Liver (tissue), 8 donors: ENCODE measurements at regions not wholly inside any gene's neighbourhood (a gene's known extent, or its start where the extent isn't known, plus 50 kb on each side); places are given as distances from the start of the nearest gene placed in this dataset.

Source experiments
- DNase-seq: peaks from one replicate; pipeline ENCODE4 v3.0.0-alpha.2; 2017; ENCODE audit warnings: low spot score
- H3K27ac ChIP-seq, 2 donors: one replicate each; pipeline ENCODE4 v1.7.0; 2013; ENCODE audit warnings: inconsistent platforms in 2 of 2, low read length in 2 of 2, control low read depth in 1 of 2, low read depth in 1 of 2, mild to moderate bottlenecking in 1 of 2
- H3K27me3 ChIP-seq, 4 donors: one replicate each; pipeline versions ENCODE4 v1.6.1 to v1.7.0; 2013; ENCODE audit warnings: low read length in 3 of 4, inconsistent platforms in 1 of 4, mild to moderate bottlenecking in 1 of 4, moderate library complexity in 1 of 4; ENCODE audit not compliant: control insufficient read depth in 4 of 4, insufficient read depth in 4 of 4
- H3K36me3 ChIP-seq, 4 donors: one replicate each; pipeline versions ENCODE4 v1.6.1 to v1.7.0; 2013; ENCODE audit warnings: low read length in 3 of 4, mild to moderate bottlenecking in 3 of 4, low read depth in 1 of 4, moderate library complexity in 1 of 4; ENCODE audit not compliant: control insufficient read depth in 4 of 4, insufficient read depth in 3 of 4
- H3K4me1 ChIP-seq, 4 donors: one replicate each; pipeline versions ENCODE4 v1.6.1 to v1.7.0; 2013; ENCODE audit warnings: low read length in 3 of 4, mild to moderate bottlenecking in 3 of 4, moderate library complexity in 1 of 4; ENCODE audit not compliant: control insufficient read depth in 4 of 4, insufficient read depth in 4 of 4
- H3K4me3 ChIP-seq, 3 donors: one replicate each; pipeline versions ENCODE4 v1.6.1 to v1.7.0; 2013; ENCODE audit warnings: low read length in 3 of 3, control low read depth in 1 of 3, low read depth in 1 of 3, mild to moderate bottlenecking in 1 of 3
- H3K9ac ChIP-seq, 2 donors: one replicate each; pipeline ENCODE4 v1.7.0; 2013; ENCODE audit warnings: low read length in 2 of 2, mild to moderate bottlenecking in 2 of 2, moderate library complexity in 2 of 2, control low read depth in 1 of 2, low read depth in 1 of 2
- H3K9me3 ChIP-seq, 4 donors: one replicate each; pipeline versions ENCODE4 v1.6.1 to v1.7.0; 2013; ENCODE audit warnings: low read length in 3 of 4; ENCODE audit not compliant: control insufficient read depth in 4 of 4
- FOXA1 ChIP-seq: IDR thresholded peaks from 2 replicates; pipeline ENCODE4 v1.6.1; 2016; ENCODE audit warnings: antibody characterized with exemption
- FOXA2 ChIP-seq: IDR thresholded peaks from 2 replicates; pipeline ENCODE4 v1.6.1; 2016; ENCODE audit warnings: antibody characterized with exemption
- HNF4A ChIP-seq, 2 donors: conservative IDR thresholded peaks; 2 replicates each; pipeline ENCODE4 v1.6.1; 2016; ENCODE audit warnings: antibody characterized with exemption in 2 of 2, mild to moderate bottlenecking in 2 of 2
- HNF4G ChIP-seq: IDR thresholded peaks from 2 replicates; pipeline ENCODE4 v1.6.1; 2016; ENCODE audit warnings: antibody characterized with exemption
- NR2F2 ChIP-seq: IDR thresholded peaks from 2 replicates; pipeline ENCODE4 v1.6.1; 2016; ENCODE audit warnings: antibody characterized with exemption
- RAD21 ChIP-seq, 2 donors: IDR thresholded peaks; 2 replicates each; pipeline ENCODE4 v1.6.1; 2016; ENCODE audit warnings: antibody characterized with exemption in 2 of 2, mild to moderate bottlenecking in 2 of 2
- SP1 ChIP-seq: IDR thresholded peaks from 2 replicates; pipeline ENCODE4 v1.6.1; 2018; ENCODE audit warnings: antibody characterized with exemption, mild to moderate bottlenecking
- TAF1 ChIP-seq: conservative IDR thresholded peaks from 2 replicates; pipeline ENCODE4 v1.6.1; 2016; ENCODE audit warnings: antibody characterized with exemption, mild to moderate bottlenecking
- YY1 ChIP-seq: IDR thresholded peaks from 2 replicates; pipeline ENCODE4 v1.6.1; 2016; ENCODE audit warnings: antibody characterized with exemption, mild to moderate bottlenecking
- WGBS: extraction: QIAGEN DNeasy Blood & Tissue Kit; methylation state at CpG from one replicate; pipeline ENCODE4 v1.1.7; 2013; 5-methylcytosine and 5-hydroxymethylcytosine counted together
- TF ChIP-seq, protein P1 (sequence below): fragments of 150-350 bp; IDR thresholded peaks from 2 replicates; pipeline ENCODE4 v1.5.1; 2017; ENCODE audit warnings: improper control_type of control experiment, low read depth, low read length; ENCODE audit not compliant: missing input control
- TF ChIP-seq, protein P2 (sequence below): IDR thresholded peaks from 2 replicates; pipeline ENCODE4 v1.6.1; 2016; ENCODE audit warnings: antibody characterized with exemption
- TF ChIP-seq, protein P3 (sequence below): IDR thresholded peaks from 2 replicates; pipeline ENCODE4 v1.6.1; 2016; ENCODE audit warnings: antibody characterized with exemption
- donor health status: healthy.
- donor health status: healthy.
- donor health status: healthy.
- donor health status: healthy.
- donor health status: healthy.

DNA sequence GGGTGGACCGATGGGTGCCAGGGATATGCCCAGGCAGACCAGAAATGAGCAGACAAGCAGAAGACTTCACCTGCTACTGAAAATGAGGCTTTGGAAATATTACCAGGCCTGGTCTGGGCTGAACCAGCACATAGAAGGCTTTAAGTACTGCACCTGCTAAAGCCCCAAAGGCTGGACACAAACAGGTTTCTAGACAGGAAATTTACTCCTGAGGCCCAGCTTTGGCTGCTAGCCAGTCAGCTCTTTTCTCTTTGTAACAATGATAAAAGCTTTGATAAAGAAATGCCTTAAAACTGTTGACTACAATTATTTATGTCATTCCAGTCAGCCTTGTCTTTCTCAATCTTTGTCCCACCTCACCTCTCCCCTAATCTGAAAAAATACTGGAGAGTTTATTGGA is 228.9 kb upstream of the EGLN3 start:
- TF ChIP-seq HNF4G (no peak), FOXA2 (no peak), TAF1 (no peak), SP1 (no peak), NR2F2 (no peak), FOXA1 (no peak), RAD21 (IDR thresholded peaks at IDR 0.05) (no peak), YY1 (no peak), HNF4A (conservative IDR thresholded peaks at IDR 0.05) (no peak)
- TF ChIP-seq, protein P1, sequence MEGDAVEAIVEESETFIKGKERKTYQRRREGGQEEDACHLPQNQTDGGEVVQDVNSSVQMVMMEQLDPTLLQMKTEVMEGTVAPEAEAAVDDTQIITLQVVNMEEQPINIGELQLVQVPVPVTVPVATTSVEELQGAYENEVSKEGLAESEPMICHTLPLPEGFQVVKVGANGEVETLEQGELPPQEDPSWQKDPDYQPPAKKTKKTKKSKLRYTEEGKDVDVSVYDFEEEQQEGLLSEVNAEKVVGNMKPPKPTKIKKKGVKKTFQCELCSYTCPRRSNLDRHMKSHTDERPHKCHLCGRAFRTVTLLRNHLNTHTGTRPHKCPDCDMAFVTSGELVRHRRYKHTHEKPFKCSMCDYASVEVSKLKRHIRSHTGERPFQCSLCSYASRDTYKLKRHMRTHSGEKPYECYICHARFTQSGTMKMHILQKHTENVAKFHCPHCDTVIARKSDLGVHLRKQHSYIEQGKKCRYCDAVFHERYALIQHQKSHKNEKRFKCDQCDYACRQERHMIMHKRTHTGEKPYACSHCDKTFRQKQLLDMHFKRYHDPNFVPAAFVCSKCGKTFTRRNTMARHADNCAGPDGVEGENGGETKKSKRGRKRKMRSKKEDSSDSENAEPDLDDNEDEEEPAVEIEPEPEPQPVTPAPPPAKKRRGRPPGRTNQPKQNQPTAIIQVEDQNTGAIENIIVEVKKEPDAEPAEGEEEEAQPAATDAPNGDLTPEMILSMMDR, result no peak
- TF ChIP-seq, protein P2, sequence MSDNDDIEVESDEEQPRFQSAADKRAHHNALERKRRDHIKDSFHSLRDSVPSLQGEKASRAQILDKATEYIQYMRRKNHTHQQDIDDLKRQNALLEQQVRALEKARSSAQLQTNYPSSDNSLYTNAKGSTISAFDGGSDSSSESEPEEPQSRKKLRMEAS, result no peak
- TF ChIP-seq, protein P3, sequence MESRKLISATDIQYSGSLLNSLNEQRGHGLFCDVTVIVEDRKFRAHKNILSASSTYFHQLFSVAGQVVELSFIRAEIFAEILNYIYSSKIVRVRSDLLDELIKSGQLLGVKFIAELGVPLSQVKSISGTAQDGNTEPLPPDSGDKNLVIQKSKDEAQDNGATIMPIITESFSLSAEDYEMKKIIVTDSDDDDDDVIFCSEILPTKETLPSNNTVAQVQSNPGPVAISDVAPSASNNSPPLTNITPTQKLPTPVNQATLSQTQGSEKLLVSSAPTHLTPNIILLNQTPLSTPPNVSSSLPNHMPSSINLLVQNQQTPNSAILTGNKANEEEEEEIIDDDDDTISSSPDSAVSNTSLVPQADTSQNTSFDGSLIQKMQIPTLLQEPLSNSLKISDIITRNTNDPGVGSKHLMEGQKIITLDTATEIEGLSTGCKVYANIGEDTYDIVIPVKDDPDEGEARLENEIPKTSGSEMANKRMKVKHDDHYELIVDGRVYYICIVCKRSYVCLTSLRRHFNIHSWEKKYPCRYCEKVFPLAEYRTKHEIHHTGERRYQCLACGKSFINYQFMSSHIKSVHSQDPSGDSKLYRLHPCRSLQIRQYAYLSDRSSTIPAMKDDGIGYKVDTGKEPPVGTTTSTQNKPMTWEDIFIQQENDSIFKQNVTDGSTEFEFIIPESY, result no peak
- no peak for DNase-seq
- Histone ChIP-seq H3K9ac (no peak overlapping the region), H3K27me3 (no peaks in the 10 kb centered on the region), H3K4me3 (no peak overlapping the region), H3K9me3 (no peaks in the 10 kb centered on the region), H3K36me3 (no peaks in the 10 kb centered on the region), H3K27ac (no peak overlapping the region), H3K4me1 (no peaks in the 10 kb centered on the region)
- 95% methylated on average over 1 of the region's 1 CpG for WGBS

DNA sequence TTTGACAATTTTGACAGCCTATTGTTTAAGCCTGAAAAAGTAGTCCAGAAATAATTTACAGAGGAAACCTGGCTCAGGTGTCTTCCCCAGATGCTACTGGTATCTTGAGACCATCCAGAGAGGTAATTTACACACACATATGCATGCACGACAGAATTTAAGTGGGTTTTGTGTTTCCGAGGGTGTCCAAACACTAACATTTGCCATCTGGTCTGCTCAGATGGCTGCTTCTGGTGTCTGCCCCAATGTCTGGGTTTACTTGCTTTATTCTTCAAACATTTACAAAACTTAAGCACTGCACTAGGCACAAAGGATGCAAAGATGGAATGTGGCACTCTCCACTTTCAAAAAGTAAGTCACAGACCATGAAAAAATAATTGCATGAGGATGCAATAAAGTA is 226.6 kb upstream of the EGLN3 start:
- Histone ChIP-seq H3K27me3 (no peaks in the 10 kb centered on the region), H3K9ac (no peak overlapping the region), H3K36me3 (no peaks in the 10 kb centered on the region), H3K9me3 (no peaks in the 10 kb centered on the region), H3K27ac (no peak overlapping the region), H3K4me3 (no peak overlapping the region), H3K4me1 (no peaks in the 10 kb centered on the region)
- WGBS, result 75% methylated on average over 2 of the region's 2 CpGs
- TF ChIP-seq YY1, result no peak
- no peak for DNase-seq

DNA sequence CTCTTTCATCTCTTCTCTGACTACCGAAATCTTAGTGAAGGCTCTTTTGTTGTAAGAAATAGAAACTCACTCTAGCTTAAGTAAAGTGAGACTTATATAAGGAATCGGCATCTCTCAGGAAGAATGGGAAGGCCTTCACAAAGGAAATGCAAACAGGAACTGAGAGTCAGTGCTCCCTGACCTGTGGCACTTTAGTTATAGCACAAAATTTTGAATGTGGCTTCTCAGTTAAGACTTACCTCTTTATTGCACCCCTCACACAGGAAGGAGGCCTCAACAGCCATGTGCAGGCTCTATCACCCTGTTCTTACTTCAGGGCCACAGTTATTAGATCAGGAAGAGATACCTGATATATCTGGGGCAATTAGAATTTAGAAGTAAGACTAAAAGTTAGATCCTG is 224.7 kb upstream of the EGLN3 start:
- WGBS, result 68% methylated on average over 2 of the region's 2 CpGs
- no peak overlapping the region for H3K4me3 ChIP-seq
- no peak overlapping the region for H3K9ac ChIP-seq
- no peaks in the 10 kb centered on the region for H3K9me3 ChIP-seq
- H3K27me3 ChIP-seq, result no peaks in the 10 kb centered on the region
- H3K36me3 ChIP-seq, result no peaks in the 10 kb centered on the region
- no peak overlapping the region for H3K27ac ChIP-seq
- no peak for TF ChIP-seq RAD21 (IDR thresholded peaks at IDR 0.05)
- peak; percentile 51 for TF ChIP-seq NR2F2
- H3K4me1 ChIP-seq, result peaks cover 0 to 2% (median 0%) of the 10 kb centered on the region in 4 donors
- no peak for DNase-seq
